Activated CD8-positive, alpha-beta T cell treated with anti-CD3 and anti-CD28 coated beads for 36 hours (primary cell): ENCODE measurements at regions not wholly inside any gene's neighbourhood (a gene's known extent, or its start where the extent isn't known, plus 50 kb on each side); places are given as distances from the start of the nearest gene placed in this dataset.

ENCODE experiments used
- ATAC-seq: fragments of 200-7000 bp; cut with Tn5 transposase; one replicate; pipeline ENCODE4 v1.10.0; 2021; ENCODE audit warnings: mild to moderate bottlenecking, moderate library complexity
- CTCF ChIA-PET: fragments of 350-600 bp; sonication (Branson Sonifier 250); formaldehyde crosslinking; loops from one replicate; lab custom pipeline; 2021; ENCODE audit warnings: antibody characterized with exemption; lab: Charles Lee
- POLR2A ChIA-PET: fragments of 350-600 bp; sonication (Branson Sonifier 250); formaldehyde crosslinking; loops from one replicate; lab custom pipeline; 2021; ENCODE audit warnings: antibody characterized with exemption; lab: Charles Lee
- DNase-seq: peaks from one replicate; pipeline ENCODE4 v3.0.0-alpha.2; 2020
- H3K27ac Mint-ChIP-seq: one replicate; pipeline ENCODE4 v1.8.0; 2021; ENCODE audit warnings: mild to moderate bottlenecking, mixed read lengths
- H3K27me3 Mint-ChIP-seq: one replicate; pipeline ENCODE4 v1.8.0; 2021; ENCODE audit warnings: mixed read lengths
- H3K36me3 Mint-ChIP-seq: one replicate; pipeline ENCODE4 v1.8.0; 2021; ENCODE audit warnings: low read depth, mixed read lengths
- H3K4me1 Mint-ChIP-seq: one replicate; pipeline ENCODE4 v1.8.0; 2021; ENCODE audit warnings: low read depth, mixed read lengths
- H3K4me3 Mint-ChIP-seq: one replicate; pipeline ENCODE4 v1.8.0; 2021; ENCODE audit warnings: mild to moderate bottlenecking, moderate library complexity, mixed read lengths
- H3K9me3 Mint-ChIP-seq: one replicate; pipeline ENCODE4 v1.8.0; 2021; ENCODE audit warnings: mixed read lengths
- intact Hi-C: fragments of 100-400 bp; cut with micrococcal nuclease; formaldehyde crosslinking; loops from one replicate; pipeline ENCODE4 v1.10.0; 2022
- TF ChIP-seq, protein P1 (sequence below): fragments of 200-600 bp; IDR thresholded peaks from one replicate; pipeline ENCODE4 v1.8.0; 2022; ENCODE audit warnings: antibody characterized with exemption, mild to moderate bottlenecking

DNA sequence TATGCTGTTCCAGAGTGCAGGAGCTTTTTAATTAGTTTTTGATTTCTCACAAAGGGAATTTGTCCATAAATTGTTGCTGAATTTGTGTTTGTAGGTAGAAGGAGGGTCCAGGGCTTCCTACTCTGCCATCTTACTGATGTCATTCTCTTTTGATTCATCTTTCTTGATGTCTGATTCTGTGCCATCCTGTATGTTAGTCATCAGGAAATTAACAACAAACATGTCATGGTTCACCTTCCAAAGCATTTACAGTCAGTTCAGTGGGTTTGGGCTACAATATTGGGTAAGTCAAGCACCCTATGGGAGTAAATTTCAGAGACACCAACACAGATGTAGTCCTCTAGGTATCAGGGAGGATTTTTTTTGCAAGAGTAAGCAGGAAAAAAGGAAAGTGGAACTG lies 135.2 kb upstream of the SLC38A2 start:
- Mint-ChIP-seq H3K4me1 (peaks cover 9% of the 10 kb centered on the region), H3K4me3 (no peak overlapping the region), H3K9me3 (peaks cover 41% of the 10 kb centered on the region), H3K27me3 (no peaks in the 10 kb centered on the region), H3K36me3 (peaks cover 14% of the 10 kb centered on the region), H3K27ac (no peak overlapping the region)
- CTCF ChIA-PET: no interaction called here
- POLR2A ChIA-PET: interaction anchor here (0.7 kb wide), 1 partner anchor 9 kb away, joined by 3 read pairs; no protein-coding TSS in a partner anchor
- DNase-seq: no peak
- TF ChIP-seq, protein P1, sequence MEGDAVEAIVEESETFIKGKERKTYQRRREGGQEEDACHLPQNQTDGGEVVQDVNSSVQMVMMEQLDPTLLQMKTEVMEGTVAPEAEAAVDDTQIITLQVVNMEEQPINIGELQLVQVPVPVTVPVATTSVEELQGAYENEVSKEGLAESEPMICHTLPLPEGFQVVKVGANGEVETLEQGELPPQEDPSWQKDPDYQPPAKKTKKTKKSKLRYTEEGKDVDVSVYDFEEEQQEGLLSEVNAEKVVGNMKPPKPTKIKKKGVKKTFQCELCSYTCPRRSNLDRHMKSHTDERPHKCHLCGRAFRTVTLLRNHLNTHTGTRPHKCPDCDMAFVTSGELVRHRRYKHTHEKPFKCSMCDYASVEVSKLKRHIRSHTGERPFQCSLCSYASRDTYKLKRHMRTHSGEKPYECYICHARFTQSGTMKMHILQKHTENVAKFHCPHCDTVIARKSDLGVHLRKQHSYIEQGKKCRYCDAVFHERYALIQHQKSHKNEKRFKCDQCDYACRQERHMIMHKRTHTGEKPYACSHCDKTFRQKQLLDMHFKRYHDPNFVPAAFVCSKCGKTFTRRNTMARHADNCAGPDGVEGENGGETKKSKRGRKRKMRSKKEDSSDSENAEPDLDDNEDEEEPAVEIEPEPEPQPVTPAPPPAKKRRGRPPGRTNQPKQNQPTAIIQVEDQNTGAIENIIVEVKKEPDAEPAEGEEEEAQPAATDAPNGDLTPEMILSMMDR: no peak
- no peak for ATAC-seq
- intact Hi-C loops: no loop called here

DNA sequence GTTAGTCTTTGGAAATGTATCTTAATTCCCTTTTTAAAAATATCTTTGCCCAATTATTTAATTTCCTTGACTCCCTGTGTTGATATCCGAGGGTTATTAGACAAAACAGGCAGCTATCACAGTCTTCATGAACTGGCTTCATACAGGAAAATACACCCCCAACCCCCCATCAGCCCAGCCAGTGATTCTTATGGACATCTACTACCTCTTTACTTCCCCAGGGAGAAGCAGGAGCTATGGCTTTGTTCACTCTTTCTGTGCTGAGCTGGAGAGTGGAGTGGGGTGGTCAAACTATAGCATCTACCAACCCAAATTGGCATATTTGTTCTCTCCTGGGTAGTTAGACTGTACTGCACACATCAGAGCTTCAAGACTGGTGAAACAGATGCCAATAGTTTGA lies 134.4 kb upstream of the SLC38A2 start:
- Mint-ChIP-seq H3K4me1 (peaks cover 5% of the 10 kb centered on the region), H3K36me3 (peaks cover 14% of the 10 kb centered on the region), H3K4me3 (no peak overlapping the region), H3K27ac (no peak overlapping the region), H3K27me3 (no peaks in the 10 kb centered on the region), H3K9me3 (peaks cover 46% of the 10 kb centered on the region)
- intact Hi-C loops: no loop called here
- POLR2A ChIA-PET: interaction anchor here (0.7 kb wide), 1 partner anchor 9 kb away, joined by 3 read pairs; no protein-coding TSS in a partner anchor
- no peak for DNase-seq
- no peak for ATAC-seq
- CTCF ChIA-PET: no interaction called here
- TF ChIP-seq, protein P1: no peak

DNA sequence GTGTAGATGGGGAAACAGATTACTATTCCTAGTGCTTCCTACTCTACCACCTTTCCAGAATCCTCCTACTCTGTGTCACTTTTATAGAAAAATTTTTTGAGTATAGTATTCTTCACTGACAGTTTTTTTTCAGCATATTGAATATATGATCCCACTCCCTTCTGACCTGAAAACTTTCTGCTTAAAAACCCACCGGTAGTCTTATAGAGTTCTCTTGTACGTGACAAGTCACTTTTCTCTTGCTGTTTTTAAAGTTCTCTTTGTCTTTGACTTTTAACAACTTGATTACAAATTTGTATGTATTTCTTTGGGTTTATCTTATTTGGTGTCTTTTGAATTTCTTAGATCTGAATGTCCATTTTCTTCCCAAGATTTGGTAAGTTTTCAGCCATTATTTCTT lies 133.6 kb upstream of the SLC38A2 start:
- ATAC-seq: no peak
- intact Hi-C loops: no loop called here
- TF ChIP-seq, protein P1: no peak
- ChIA-PET CTCF (no interaction called here), POLR2A (no interaction called here)
- no peak for DNase-seq
- Mint-ChIP-seq H3K4me3 (no peak overlapping the region), H3K4me1 (peaks cover 5% of the 10 kb centered on the region), H3K36me3 (peaks cover 14% of the 10 kb centered on the region), H3K9me3 (peaks cover 47% of the 10 kb centered on the region), H3K27me3 (no peaks in the 10 kb centered on the region), H3K27ac (no peak overlapping the region)

DNA sequence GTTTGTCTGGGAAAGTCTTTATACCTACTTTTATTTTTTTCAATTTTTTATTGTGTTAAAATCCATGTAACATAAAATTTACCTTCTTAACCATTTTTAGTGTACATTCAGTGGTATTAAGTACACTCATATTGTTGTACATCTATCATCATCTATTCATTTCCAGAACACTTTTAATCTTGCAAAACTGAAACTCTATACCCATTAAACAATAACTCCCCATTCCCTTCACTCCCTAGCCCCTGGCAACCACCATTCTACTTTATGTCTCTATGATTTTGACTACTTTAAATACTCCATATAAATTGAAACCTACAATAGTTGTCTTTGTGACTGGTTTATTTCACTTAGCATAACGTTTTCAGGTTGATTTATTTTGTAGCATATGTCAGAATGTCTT lies 131.9 kb upstream of the SLC38A2 start:
- no peak overlapping the region for H3K27ac Mint-ChIP-seq
- TF ChIP-seq, protein P1: no peak
- no peaks in the 10 kb centered on the region for H3K27me3 Mint-ChIP-seq
- H3K4me1 Mint-ChIP-seq: peaks cover 5% of the 10 kb centered on the region
- H3K4me3 Mint-ChIP-seq: no peak overlapping the region
- H3K9me3 Mint-ChIP-seq: peaks cover 33% of the 10 kb centered on the region
- peaks cover 10% of the 10 kb centered on the region for H3K36me3 Mint-ChIP-seq
- no peak for ATAC-seq
- DNase-seq: no peak
- ChIA-PET POLR2A (no interaction called here), CTCF (interaction anchor here (1.7 kb wide), 1 partner anchor 10 kb away, joined by 4 read pairs; no protein-coding TSS in a partner anchor)
- intact Hi-C loops: no loop called here

DNA sequence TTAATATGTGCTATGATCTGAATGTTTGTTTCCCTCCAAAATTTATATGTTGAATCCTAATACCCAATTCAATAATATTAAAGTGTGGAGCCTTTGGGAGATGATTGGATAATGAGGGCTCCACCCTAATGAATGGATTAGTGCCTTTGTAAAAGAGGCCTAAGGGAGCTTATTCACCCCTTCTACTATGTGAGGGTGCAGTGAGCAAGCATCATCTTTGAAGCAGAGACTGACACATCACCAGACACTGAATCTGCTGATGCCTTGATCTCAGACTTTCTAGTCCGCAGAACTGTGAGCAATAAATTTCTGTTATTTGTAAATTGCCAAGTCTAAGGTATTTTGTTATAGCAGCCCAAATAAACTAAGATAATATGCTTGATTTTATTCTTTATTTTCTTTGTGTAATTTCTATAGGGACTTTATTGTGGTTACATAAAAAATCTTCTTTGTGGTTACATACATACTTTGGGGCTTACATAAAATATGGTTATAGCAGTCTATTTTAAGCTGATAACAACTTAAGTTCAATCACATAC lies 131.1 kb upstream of the SLC38A2 start:
- no peak overlapping the region for H3K4me3 Mint-ChIP-seq
- H3K9me3 Mint-ChIP-seq: peaks cover 33% of the 10 kb centered on the region
- ChIA-PET POLR2A (no interaction called here), CTCF (interaction anchor here (0.5 to 1.7 kb wide), 2 partner anchors 11 to 103 kb away, joined by 3 to 4 read pairs; no protein-coding TSS in a partner anchor)
- TF ChIP-seq, protein P1: no peak
- H3K4me1 Mint-ChIP-seq: peaks cover 5% of the 10 kb centered on the region
- H3K27me3 Mint-ChIP-seq: no peaks in the 10 kb centered on the region
- peaks cover 10% of the 10 kb centered on the region for H3K36me3 Mint-ChIP-seq
- intact Hi-C loops: no loop called here
- no peak for DNase-seq
- no peak for ATAC-seq
- no peak overlapping the region for H3K27ac Mint-ChIP-seq
